OCI-LY3 (cell line): ENCODE measurements at regions not wholly inside any gene's neighbourhood (a gene's known extent, or its start where the extent isn't known, plus 50 kb on each side); places are given as distances from the start of the nearest gene placed in this dataset.

Experiments used
- EZH2phosphoT487 ChIP-seq: fragments of 200-600 bp; shearing (Covaris generic); IDR thresholded peaks from 2 replicates; pipeline ENCODE4 v1.6.1; 2018; ENCODE audit warnings: antibody characterized with exemption, mixed run types, low read depth
- TF ChIP-seq, protein P1 (sequence below): fragments of 200-600, 300-600 bp; sonication (generic); IDR thresholded peaks from 2 replicates; pipeline ENCODE4 v1.5.1; 2014; ENCODE audit warnings: antibody characterized with exemption, low read length, low read depth

DNA sequence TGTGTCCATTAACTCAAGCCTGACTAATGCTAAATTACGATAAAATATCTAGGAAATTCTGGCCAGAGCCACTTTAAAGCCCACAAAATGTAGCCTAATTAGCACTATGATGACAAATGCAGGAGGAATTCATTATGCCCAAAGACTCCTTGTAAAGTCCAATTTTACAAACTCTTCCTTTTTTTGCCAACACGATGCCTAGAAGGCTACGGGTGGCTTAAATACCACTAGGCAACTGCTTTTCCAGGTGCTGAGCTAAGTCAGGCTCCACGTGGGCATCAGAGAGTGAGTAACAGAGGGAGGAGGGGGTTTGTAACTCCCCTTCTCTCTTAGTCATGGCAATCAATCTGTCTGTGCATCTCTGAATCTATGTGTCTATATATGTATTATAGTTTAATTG, 172.4 kb upstream of the NTF3 start:
- TF ChIP-seq, protein P1, sequence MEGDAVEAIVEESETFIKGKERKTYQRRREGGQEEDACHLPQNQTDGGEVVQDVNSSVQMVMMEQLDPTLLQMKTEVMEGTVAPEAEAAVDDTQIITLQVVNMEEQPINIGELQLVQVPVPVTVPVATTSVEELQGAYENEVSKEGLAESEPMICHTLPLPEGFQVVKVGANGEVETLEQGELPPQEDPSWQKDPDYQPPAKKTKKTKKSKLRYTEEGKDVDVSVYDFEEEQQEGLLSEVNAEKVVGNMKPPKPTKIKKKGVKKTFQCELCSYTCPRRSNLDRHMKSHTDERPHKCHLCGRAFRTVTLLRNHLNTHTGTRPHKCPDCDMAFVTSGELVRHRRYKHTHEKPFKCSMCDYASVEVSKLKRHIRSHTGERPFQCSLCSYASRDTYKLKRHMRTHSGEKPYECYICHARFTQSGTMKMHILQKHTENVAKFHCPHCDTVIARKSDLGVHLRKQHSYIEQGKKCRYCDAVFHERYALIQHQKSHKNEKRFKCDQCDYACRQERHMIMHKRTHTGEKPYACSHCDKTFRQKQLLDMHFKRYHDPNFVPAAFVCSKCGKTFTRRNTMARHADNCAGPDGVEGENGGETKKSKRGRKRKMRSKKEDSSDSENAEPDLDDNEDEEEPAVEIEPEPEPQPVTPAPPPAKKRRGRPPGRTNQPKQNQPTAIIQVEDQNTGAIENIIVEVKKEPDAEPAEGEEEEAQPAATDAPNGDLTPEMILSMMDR, result no peak
- TF ChIP-seq EZH2phosphoT487, result no peak
